Heart left ventricle (tissue), 13 donors: ENCODE measurements at regions not wholly inside any gene's neighbourhood (a gene's known extent, or its start where the extent isn't known, plus 50 kb on each side); places are given as distances from the start of the nearest gene placed in this dataset.

Experiments
- CTCF ChIP-seq, 12 donors: fragments of 200-600 bp; sonication (generic) in 4 of 12; IDR thresholded peaks; one replicate each; pipeline versions ENCODE4 v1.5.0 to v1.8.0; 2018 to 2022; ENCODE audit warnings: antibody characterized with exemption in 12 of 12, mild to moderate bottlenecking in 5 of 12
- POLR2A ChIP-seq, 2 donors: fragments of 450-650 bp; IDR thresholded peaks; one replicate each; pipeline ENCODE4 v1.6.1; 2017; ENCODE audit warnings: antibody characterized with exemption in 2 of 2, mild to moderate bottlenecking in 2 of 2, moderate library complexity in 2 of 2
- donor health status: ischemic (EF 13 %, LVEDD 7.1; RV severe dilation, severe dysfunction).
- donor health status: DM: no; HTN: yes; CAD: no.
- donor health status: DM: no; HTN: no; CAD: no.
- donor health status: ischemic (EF 25% LVEDD 6.9; RV normal size, moderate dysfunction).
- donor health status: ischemic (EF 25% LVEDD 5.7; RV mildly dilated, moderate dysfunction).
- donor health status: ischemic (EF 35%, LVEDD 5.7; RV mildly dilated, moderate dysfunction).
- donor health status: nonischemic (EF 11% LVEDD 7.7; RV severe dilation, severe dysfunction).
- donor health status: DM: yes; HTN: yes; CAD: no.
- donor health status: PGD.
- donor health status: ischemic (EF 29% LVEDD 5.4; RV normal size, mild dysfunction).
- donor health status: nonischemic (EF 23%, LVEDD 6.1; RV moderate dilation, normal function).

GRCh38 chr7:25549271-25549921, 321.1 kb upstream of the NPVF start:
- TF ChIP-seq CTCF (IDR thresholded peaks at IDR 0.05) (no peak), POLR2A (IDR thresholded peaks at IDR 0.05) (no peak)
